RWPE1 (cell line): ENCODE measurements at regions not wholly inside any gene's neighbourhood (a gene's known extent, or its start where the extent isn't known, plus 50 kb on each side); places are given as distances from the start of the nearest gene placed in this dataset.

Experiments used
- CTCF ChIA-PET: fragments of 350-600 bp; sonication (Branson Sonifier 250); formaldehyde crosslinking; extraction: SDS; loops from one replicate; lab custom pipeline; 2021; lab: Yijun Ruan, JAX
- POLR2A ChIA-PET: fragments of 400-600 bp; formaldehyde crosslinking; extraction: SDS; loops from one replicate; lab custom pipeline; 2020; ENCODE audit warnings: antibody characterized with exemption; ENCODE audit not compliant: low non-redundant PET; lab: Yijun Ruan, JAX
- DNase-seq: peaks from one replicate; pipeline ENCODE4 v3.0.0; 2012; ENCODE audit warnings: low spot score
- H3K27ac ChIP-seq: fragments of 450-650 bp; 2 replicates; pipeline ENCODE4 v1.5.1; 2017
- TF ChIP-seq, protein P1 (sequence below): fragments of 450-650 bp; conservative IDR thresholded peaks from 2 replicates; pipeline ENCODE4 v1.5.1; 2017; ENCODE audit warnings: low read depth, mild to moderate bottlenecking

GRCh38 chr2:3131636-3132326 is 245.8 kb downstream of the EIPR1 start:
- no peak overlapping the region for H3K27ac ChIP-seq
- no peak for DNase-seq
- POLR2A ChIA-PET, result no interaction called here
- CTCF ChIA-PET, result no interaction called here
- TF ChIP-seq, protein P1, sequence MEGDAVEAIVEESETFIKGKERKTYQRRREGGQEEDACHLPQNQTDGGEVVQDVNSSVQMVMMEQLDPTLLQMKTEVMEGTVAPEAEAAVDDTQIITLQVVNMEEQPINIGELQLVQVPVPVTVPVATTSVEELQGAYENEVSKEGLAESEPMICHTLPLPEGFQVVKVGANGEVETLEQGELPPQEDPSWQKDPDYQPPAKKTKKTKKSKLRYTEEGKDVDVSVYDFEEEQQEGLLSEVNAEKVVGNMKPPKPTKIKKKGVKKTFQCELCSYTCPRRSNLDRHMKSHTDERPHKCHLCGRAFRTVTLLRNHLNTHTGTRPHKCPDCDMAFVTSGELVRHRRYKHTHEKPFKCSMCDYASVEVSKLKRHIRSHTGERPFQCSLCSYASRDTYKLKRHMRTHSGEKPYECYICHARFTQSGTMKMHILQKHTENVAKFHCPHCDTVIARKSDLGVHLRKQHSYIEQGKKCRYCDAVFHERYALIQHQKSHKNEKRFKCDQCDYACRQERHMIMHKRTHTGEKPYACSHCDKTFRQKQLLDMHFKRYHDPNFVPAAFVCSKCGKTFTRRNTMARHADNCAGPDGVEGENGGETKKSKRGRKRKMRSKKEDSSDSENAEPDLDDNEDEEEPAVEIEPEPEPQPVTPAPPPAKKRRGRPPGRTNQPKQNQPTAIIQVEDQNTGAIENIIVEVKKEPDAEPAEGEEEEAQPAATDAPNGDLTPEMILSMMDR, result no peak

- DNase-seq, result no peak
- ChIA-PET POLR2A (no interaction called here), CTCF (interaction anchor here (0.6 kb wide), 1 partner anchor 240 kb away, joined by 4 read pairs; no protein-coding TSS in a partner anchor)
- H3K27ac ChIP-seq, result no peak overlapping the region
- TF ChIP-seq, protein P1, result no peak
These were observed 246.6 kb downstream of the EIPR1 start for GRCh38 chr2:3130889-3131635.

GRCh38 chr2:3130444-3130843 is 247.2 kb downstream of the EIPR1 start:
- TF ChIP-seq, protein P1, result no peak
- POLR2A ChIA-PET, result no interaction called here
- no peak overlapping the region for H3K27ac ChIP-seq
- CTCF ChIA-PET, result interaction anchor here (0.6 kb wide), 1 partner anchor 241 kb away, joined by 4 read pairs; no protein-coding TSS in a partner anchor
- DNase-seq, result no peak

- no peak overlapping the region for H3K27ac ChIP-seq
- DNase-seq, result no peak
- POLR2A ChIA-PET, result interaction anchor here (0.6 to 0.7 kb wide), 2 partner anchors 401 to 618 kb away, joined by 3 to 7 read pairs; no protein-coding TSS in a partner anchor
- CTCF ChIA-PET, result no interaction called here
- TF ChIP-seq, protein P1, result no peak
These were observed 247.8 kb downstream of the EIPR1 start for GRCh38 chr2:3129867-3130266.

GRCh38 chr2:3128786-3129185 is 248.8 kb downstream of the EIPR1 start:
- TF ChIP-seq, protein P1, result no peak
- no peak overlapping the region for H3K27ac ChIP-seq
- ChIA-PET POLR2A (no interaction called here), CTCF (no interaction called here)
- DNase-seq, result no peak

- POLR2A ChIA-PET, result no interaction called here
- CTCF ChIA-PET, result interaction anchor here (0.6 kb wide), 2 partner anchors 213 to 1050 kb away, joined by 4 read pairs; no protein-coding TSS in a partner anchor
- DNase-seq, result no peak
- TF ChIP-seq, protein P1, result no peak
- no peak overlapping the region for H3K27ac ChIP-seq
These were observed 249.9 kb downstream of the EIPR1 start for GRCh38 chr2:3127710-3128109.
